ENCODE measurements at regions not wholly inside any gene's neighbourhood (a gene's known extent, or its start where the extent isn't known, plus 50 kb on each side); places are given as distances from the start of the nearest gene placed in this dataset.

DNA sequence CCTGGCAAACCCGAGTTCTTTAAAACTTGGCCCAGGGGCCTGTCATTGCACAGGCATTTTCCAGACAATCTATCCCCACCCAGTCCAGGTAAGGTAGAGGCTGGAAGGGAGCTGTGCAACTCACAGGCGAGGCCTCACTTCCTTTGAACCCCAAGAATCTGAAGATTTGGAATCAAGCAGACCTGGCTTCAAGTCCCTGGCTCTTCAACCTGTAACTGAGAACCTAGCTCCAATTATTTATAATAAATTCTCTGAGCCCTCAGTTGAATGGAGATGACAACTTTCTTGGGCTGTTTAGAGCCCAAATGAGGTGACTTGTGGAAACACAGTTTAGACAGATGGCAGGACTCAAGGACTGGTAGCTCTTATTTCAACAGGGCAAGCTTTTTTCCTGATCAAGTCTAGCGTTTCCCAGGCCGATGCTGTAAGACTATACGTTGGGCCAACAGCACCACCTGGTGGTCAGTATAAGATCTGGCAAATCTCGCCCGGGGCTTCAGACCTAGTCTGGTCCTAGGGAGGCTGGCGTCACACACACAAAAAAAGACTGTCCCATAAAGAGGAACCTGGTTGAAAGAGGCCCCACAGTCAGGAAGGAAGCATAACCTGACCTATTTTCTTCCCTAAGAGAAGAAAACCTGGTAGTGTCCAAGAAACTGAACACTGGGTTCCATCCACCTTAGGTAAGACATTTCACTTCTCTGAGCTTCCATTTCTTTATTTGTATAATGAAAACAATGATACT, 117.9 kb downstream of the C17orf67 start (continued):
- TF ChIP-seq POU5F1 (IDR thresholded peaks at IDR 0.05; ENCODE audit: low read depth, low read length), result no peak
